HG03460 (cell line): ENCODE measurements at regions not wholly inside any gene's neighbourhood (a gene's known extent, or its start where the extent isn't known, plus 50 kb on each side); places are given as distances from the start of the nearest gene placed in this dataset.
"Not testable (repeated sequence)": the region's sequence is repeated elsewhere in the genome, so short reads cannot be mapped to it uniquely, and the experiment has no call there.

Source experiments
- ATAC-seq: cut with Tn5 transposase; IDR thresholded peaks from one replicate; pipeline ENCODE4 v1.9.1; 2021; ENCODE audit not compliant: unreplicated experiment

- ATAC-seq = no peak
Observed at GRCh38 chrX:42832764-42833549, 55.0 kb upstream of the PPP1R2C start.

DNA sequence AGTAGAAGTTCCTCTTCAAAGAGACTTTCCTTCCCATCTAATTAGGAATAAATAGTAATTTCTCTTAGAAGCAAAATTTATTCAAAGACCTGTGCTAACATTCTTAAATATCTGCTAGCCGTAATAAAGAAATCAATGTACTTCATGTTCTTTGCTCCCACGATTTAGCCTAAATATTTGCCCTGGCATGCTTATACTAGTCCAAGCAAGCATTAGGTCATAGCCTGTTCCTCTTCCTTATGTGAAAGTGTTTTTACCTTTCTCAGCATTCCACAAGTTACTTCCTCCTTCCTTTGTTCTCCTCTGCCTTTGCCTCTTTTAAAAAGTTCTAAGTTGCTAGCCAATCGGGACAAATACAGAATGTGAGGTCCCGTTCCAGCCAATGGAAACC is 55.6 kb upstream of the PPP1R2C start:
- not testable (repeated sequence) for ATAC-seq

- ATAC-seq = no peak
Observed at GRCh38 chrX:42837101-42837726, 59.3 kb upstream of the PPP1R2C start.

DNA sequence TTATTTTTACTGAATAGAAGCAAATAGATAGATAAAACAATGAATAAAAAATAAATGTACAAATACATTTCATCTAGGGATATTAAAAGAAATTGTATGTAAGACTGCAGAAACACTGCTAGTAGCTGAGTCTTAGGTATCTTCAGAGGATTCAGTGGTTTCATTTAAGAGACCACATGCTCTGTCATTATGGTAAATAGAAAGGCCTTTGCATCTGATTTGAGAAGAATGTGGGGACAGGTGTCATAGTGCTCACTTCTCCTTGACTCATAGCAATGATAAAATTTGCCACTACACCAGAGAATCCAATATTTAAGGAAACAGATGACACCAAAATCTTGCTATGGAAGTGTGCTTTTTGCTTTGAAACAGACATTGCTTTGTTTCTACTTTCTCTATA is 59.8 kb upstream of the PPP1R2C start:
- no peak for ATAC-seq

GRCh38 chrX:42839632-42840031 is 61.7 kb upstream of the PPP1R2C start:
- ATAC-seq = no peak

GRCh38 chrX:42846741-42847140 is 68.8 kb upstream of the PPP1R2C start:
- ATAC-seq = no peak

DNA sequence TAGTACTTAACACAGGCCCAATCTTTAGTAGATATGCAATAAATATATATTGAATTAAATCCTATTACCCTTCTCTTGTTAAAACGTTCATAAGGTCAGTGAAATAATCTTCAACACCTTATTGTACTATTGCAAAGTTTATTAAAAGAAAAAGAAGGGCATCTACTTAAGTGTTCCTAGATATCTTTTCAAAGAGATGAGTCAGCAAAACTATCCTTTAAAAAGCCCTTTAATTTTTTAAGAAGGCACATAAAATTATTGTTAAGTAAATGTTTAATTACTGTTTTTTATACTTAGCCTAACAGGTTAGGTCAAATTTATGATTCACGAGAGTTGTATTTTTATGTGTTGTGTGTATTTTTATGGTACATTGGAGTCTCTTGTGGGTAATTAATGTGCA is 77.3 kb upstream of the PPP1R2C start:
- no peak for ATAC-seq

DNA sequence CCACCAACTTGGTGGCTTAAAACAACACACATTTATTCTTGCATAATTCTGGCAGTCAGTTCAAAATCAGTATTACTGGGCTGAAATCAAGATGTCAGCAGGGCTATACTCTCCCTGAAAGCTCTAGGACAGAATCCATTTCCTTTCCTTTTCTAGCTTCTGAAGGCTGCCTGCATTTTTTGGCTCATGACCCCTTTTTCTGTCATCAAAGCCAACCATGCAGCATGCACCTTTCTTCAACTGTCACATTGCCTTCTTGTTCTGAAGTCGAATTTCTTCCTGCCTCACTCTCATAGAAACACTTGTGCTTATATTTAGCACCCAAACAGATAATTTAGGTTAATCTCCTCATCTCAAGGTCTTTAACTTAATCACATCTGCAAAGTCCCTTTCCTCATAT is 79.8 kb upstream of the PPP1R2C start:
- no peak for ATAC-seq

DNA sequence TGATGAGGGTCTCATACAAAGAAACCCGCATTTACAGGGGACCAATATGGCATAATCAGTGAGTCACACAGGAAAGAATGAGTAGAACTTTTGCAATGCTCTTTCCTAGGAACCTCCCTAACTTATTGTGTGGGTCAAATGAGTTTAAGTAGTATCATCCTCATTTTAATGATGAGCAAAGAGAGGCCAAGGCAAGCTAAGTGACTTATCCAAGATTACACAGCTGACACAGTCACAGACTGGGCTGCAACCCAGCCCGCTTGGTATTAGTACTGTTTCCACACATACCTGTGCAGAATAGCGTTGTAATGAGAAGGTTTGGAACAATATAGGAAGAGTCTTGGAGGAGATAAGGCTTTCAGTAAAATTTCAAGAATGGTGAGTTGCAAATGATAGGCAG is 91.0 kb upstream of the PPP1R2C start:
- ATAC-seq = no peak

- ATAC-seq = peak; percentile 81
Observed at GRCh38 chrX:42869659-42870476, 91.9 kb upstream of the PPP1R2C start.

DNA sequence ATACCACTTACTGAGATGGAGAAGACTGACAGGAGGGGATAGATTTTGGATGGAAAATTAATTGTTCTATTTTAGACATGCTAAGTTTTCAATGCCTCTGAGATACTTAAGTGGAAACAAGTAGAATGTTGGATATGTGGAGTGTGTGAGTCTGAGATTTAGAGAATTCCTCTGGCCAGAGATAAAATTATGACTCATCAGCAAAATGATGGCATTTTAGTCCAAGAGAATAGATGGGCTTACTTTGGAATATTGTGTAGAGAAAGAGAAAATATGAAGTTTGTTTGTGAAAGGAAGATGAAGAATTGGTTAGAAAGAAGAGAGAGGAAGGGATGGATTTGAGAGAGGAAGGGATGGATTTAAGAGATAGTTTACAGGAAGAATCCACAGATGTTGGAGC is 108.6 kb upstream of the PPP1R2C start:
- ATAC-seq = no peak

GRCh38 chrX:42900947-42901346 is 123.0 kb upstream of the PPP1R2C start:
- ATAC-seq = no peak

DNA sequence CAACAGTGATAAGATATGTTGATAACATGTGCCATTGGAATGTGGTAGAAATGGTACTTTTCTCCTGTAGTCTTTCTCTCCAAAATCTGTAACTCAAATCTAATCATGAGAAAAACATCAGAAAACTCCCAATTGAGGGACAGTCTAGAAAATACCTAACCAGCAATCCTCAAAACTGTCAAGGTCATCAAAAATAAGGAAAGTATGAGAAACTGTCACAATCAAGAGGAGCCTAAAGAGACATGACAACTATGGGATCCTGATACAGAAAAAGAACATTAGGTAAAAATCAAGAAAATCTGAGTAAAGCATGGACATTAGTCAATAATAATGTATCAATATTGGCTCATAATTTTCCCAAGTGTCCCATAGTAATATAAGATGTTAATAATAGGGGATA is 124.5 kb upstream of the PPP1R2C start:
- no peak for ATAC-seq

DNA sequence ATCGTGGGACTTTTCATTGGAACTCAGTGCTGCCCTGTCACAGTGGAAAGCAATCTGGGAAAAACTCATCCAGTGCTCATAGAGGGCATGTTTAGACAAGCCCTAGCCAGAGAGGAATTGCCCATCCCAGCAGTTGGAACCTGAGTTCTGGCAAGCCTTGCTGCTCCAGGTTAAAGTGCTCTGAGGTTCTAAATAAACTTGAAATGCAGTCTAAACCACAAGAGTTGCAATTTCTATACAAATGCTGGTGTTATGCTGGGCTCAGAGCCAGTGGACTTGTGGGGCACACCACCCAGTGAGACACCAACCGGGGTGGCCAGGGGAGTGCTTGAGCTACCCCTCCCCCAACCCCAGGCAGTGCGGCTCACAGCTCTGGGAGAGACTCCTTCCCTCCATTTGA is 142.8 kb upstream of the PPP1R2C start:
- ATAC-seq = no peak

DNA sequence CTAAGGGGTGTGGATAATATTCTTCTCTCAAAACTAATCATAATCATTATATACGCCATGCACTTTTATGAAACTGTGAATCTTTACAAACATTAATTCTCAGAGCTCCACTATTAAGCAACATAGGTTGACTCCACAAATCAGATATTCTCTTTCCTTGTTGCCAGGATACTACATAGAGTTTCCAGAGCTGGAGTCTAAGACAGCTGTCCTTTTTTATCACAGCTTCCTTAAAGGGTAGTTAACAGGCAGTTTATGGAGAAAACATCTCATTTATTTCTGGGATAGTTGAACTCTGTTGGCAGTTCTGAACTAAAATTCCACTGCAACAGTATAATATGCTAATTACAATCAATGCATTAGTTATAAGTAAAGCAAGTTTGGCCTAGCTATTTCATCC is 152.1 kb upstream of the PPP1R2C start:
- ATAC-seq = no peak

GRCh38 chrX:42930951-42931350 is 153.0 kb upstream of the PPP1R2C start:
- no peak for ATAC-seq

- ATAC-seq = no peak
Observed at GRCh38 chrX:42933187-42933586, 155.2 kb upstream of the PPP1R2C start.

- peak; percentile 95 for ATAC-seq
Observed at GRCh38 chrX:42934020-42934726, 156.2 kb upstream of the PPP1R2C start.

DNA sequence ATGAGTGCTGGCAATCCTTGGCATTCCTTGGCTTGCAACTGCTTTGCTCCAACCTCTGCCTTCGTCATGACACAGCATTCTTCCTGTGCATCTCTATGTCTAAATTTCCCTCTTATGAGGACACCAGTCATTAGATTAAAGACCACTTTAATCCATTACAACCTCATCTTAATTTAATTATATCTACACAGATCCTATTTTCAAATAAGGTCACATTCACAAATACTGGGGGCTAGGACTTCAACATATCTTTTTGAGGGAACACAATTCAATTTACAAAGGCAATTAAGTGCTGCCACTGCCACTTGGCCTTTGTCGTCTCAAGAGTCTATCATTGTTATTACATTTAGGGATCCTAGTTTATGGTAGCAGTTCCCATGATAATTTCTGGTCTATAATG is 163.7 kb upstream of the PPP1R2C start:
- no peak for ATAC-seq

DNA sequence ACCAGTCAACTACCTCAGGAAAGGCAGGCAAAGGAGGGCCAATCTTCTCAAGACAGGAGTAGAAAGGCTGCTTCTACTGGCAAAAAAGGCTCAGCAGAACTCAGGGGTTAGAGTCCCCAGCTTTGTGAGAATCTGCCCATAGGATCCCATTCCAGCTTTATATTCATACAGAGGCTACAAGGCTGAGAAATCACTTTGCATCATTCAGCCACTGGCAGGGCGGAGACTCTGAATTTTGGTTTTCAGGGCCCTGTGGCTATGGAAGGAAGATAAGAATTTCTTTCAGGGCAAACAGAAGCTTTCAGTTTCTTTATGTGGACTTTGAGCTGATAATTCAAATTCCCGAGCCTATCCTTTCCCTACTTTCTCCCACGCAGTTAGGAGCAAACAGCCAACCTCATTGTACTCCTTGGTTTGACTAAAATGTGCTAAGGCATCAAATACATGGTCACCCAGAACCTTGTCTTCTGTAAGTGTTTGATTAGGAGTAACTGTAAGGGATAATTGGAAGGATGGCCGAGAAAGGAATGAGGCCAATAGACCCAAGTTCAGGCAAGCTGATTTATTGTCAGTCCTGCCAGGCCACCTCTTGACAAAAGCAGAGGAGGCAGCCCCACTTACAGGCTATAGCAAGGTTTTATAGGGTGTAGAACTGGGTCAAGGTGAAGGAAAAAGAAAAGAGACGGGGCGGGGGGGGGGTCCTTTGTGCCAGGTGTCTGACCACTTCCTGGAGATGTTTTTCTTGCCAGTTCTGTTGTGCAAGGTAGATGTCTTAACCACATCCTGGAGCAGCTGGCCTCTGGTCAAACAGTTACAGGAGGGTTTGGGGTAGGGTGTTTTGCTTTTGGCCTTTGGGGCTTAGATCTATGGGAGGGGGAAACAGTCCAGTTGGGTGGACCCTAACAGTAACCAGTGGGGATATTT is 165.3 kb upstream of the PPP1R2C start:
- peak; percentile 79 for ATAC-seq
